IMR-90 (cell line): ENCODE measurements at regions not wholly inside any gene's neighbourhood (a gene's known extent, or its start where the extent isn't known, plus 50 kb on each side); places are given as distances from the start of the nearest gene placed in this dataset.

Source experiments
- ATAC-seq: fragments of 200-7000 bp; cut with Tn5 transposase; 2 replicates; pipeline ENCODE4 v1.9.1; 2020; ENCODE audit warnings: low read depth, mild to moderate bottlenecking, moderate library complexity
- BruUV-seq: library from RNA; stranded (reverse); fragments of 400-500 nt; replicated peaks from 2 replicates; lab custom pipeline; 2021; lab: Mats Ljungman, UMichigan
- CTCF ChIA-PET: fragments of 300-600 bp; formaldehyde crosslinking; extraction: SDS; loops from one replicate; lab custom pipeline; 2021; ENCODE audit warnings: antibody characterized with exemption; lab: Yijun Ruan, JAX
- POLR2A ChIA-PET: fragments of 300-600 bp; sonication (Branson Sonifier 250); formaldehyde crosslinking; loops from one replicate; lab custom pipeline; 2022; ENCODE audit warnings: antibody characterized with exemption; ENCODE audit not compliant: unreplicated experiment; lab: Charles Lee
- DNase-seq: peaks from one replicate; pipeline ENCODE4 v3.0.0; 2013
- H2AFZ ChIP-seq: replicated peaks from 2 replicates; pipeline ENCODE3; 2013; ENCODE audit warnings: low read length, mild to moderate bottlenecking; ENCODE audit not compliant: poor library complexity
- H2AK5ac ChIP-seq: 2 replicates; pipeline ENCODE4 v1.6.1; 2013; ENCODE audit warnings: low read depth, low read length, inconsistent platforms
- H2AK9ac ChIP-seq: replicated peaks from 2 replicates; pipeline ENCODE3; 2013; ENCODE audit warnings: mild to moderate bottlenecking, low read depth, low read length, moderate library complexity; ENCODE audit not compliant: poor library complexity
- H2BK120ac ChIP-seq: 2 replicates; pipeline ENCODE4 v1.6.1; 2013; ENCODE audit warnings: low read depth, low read length, inconsistent platforms
- H2BK15ac ChIP-seq: 3 replicates; pipeline ENCODE4 v1.6.1; 2013; ENCODE audit warnings: low read depth, low read length, inconsistent platforms
- H2BK20ac ChIP-seq: 2 replicates; pipeline ENCODE4 v1.6.1; 2013; ENCODE audit warnings: low read depth, mild to moderate bottlenecking, inconsistent platforms, low read length, moderate library complexity
- H2BK5ac ChIP-seq: 2 replicates; pipeline ENCODE4 v1.6.1; 2013; ENCODE audit warnings: mild to moderate bottlenecking, low read depth, low read length, inconsistent platforms; ENCODE audit not compliant: poor library complexity, severe bottlenecking
- H3K14ac ChIP-seq: replicated peaks from 2 replicates; pipeline ENCODE4 v1.6.1; 2013; ENCODE audit warnings: low read depth, low read length, inconsistent platforms
- H3K18ac ChIP-seq: 2 replicates; pipeline ENCODE4 v1.6.1; 2013; ENCODE audit warnings: low read depth, low read length, control low read depth
- H3K23ac ChIP-seq: 2 replicates; pipeline ENCODE4 v1.6.1; 2013; ENCODE audit warnings: low read depth, low read length, inconsistent platforms
- H3K27ac ChIP-seq: 2 replicates; pipeline ENCODE4 v1.5.1; 2013; ENCODE audit warnings: mild to moderate bottlenecking, control low read depth, low read length; ENCODE audit not compliant: insufficient read depth
- H3K27me3 ChIP-seq: 2 replicates; pipeline ENCODE4 v1.6.1; 2013; ENCODE audit warnings: low read length; ENCODE audit not compliant: control insufficient read depth, insufficient read depth
- H3K36me3 ChIP-seq: 2 replicates; pipeline ENCODE4 v1.6.1; 2013; ENCODE audit warnings: low read length, mixed read lengths; ENCODE audit not compliant: control insufficient read depth, insufficient read depth
- H3K4ac ChIP-seq: 2 replicates; pipeline ENCODE4 v1.6.1; 2013; ENCODE audit warnings: low read depth, low read length, inconsistent platforms
- H3K4me1 ChIP-seq: 2 replicates; pipeline ENCODE4 v1.6.1; 2013; ENCODE audit warnings: low read length, mixed read lengths; ENCODE audit not compliant: control insufficient read depth, insufficient read depth
- H3K4me2 ChIP-seq: 2 replicates; pipeline ENCODE4 v1.6.1; 2013; ENCODE audit warnings: low read depth, mild to moderate bottlenecking, control low read depth, low read length, moderate library complexity
- H3K4me3 ChIP-seq: 2 replicates; pipeline ENCODE4 v1.5.1; 2013; ENCODE audit warnings: low read depth, mild to moderate bottlenecking, control low read depth, low read length, moderate library complexity; ENCODE audit not compliant: insufficient read depth
- H3K56ac ChIP-seq: 2 replicates; pipeline ENCODE4 v1.6.1; 2013; ENCODE audit warnings: low read length, inconsistent platforms; ENCODE audit not compliant: insufficient read depth; ENCODE audit errors: extremely low read depth
- H3K79me1 ChIP-seq, 2 experiments: 2 replicates each; pipeline ENCODE4 v1.6.1; 2013; ENCODE audit warnings: low read length in 2 of 2, inconsistent platforms in 1 of 2, low read depth in 1 of 2
- H3K9ac ChIP-seq: 2 replicates; pipeline ENCODE4 v1.6.1; 2013; ENCODE audit warnings: low read depth, low read length, control low read depth
- H3K9me1 ChIP-seq: 2 replicates; pipeline ENCODE4 v1.6.1; 2013; ENCODE audit warnings: low read length, inconsistent platforms; ENCODE audit not compliant: insufficient read depth
- H3K9me3 ChIP-seq: 2 replicates; pipeline ENCODE4 v1.6.1; 2013; ENCODE audit warnings: low read length; ENCODE audit not compliant: control insufficient read depth, insufficient read depth
- H4K20me1 ChIP-seq: 2 replicates; pipeline ENCODE4 v1.6.1; 2013; ENCODE audit warnings: low read length, inconsistent platforms; ENCODE audit not compliant: insufficient read depth
- H4K5ac ChIP-seq: 2 replicates; pipeline ENCODE4 v1.6.1; 2013; ENCODE audit warnings: mild to moderate bottlenecking, low read depth, low read length, control low read depth
- H4K8ac ChIP-seq, 2 experiments: 2 replicates each; pipeline ENCODE4 v1.6.1; 2013; ENCODE audit warnings: low read depth in 2 of 2, low read length in 2 of 2, control low read depth in 1 of 2, inconsistent platforms in 1 of 2
- H4K91ac ChIP-seq: 2 replicates; pipeline ENCODE4 v1.6.1; 2013; ENCODE audit warnings: low read depth, low read length, inconsistent platforms; ENCODE audit not compliant: insufficient read depth
- CEBPB ChIP-seq: IDR thresholded peaks from 2 replicates; pipeline ENCODE4 v1.6.1; 2012; ENCODE audit warnings: low read depth, low read length, improper control_type of control experiment
- CHD1 ChIP-seq: IDR thresholded peaks from 2 replicates; pipeline ENCODE4 v1.6.1; 2012; ENCODE audit warnings: low read depth, low read length, improper control_type of control experiment
- FOS ChIP-seq: fragments of 150-350 bp; IDR thresholded peaks from 2 replicates; pipeline ENCODE4 v1.6.1; 2016; ENCODE audit warnings: low read depth, low read length
- MAFK ChIP-seq: IDR thresholded peaks from 2 replicates; pipeline ENCODE4 v1.6.1; 2012; ENCODE audit warnings: low read depth, low read length, improper control_type of control experiment
- MAZ ChIP-seq: IDR thresholded peaks from 2 replicates; pipeline ENCODE4 v1.6.1; 2012; ENCODE audit warnings: low read depth, mild to moderate bottlenecking, low read length, improper control_type of control experiment, moderate library complexity, borderline replicate concordance
- NFE2L2 ChIP-seq: fragments of 150-350 bp; IDR thresholded peaks from 2 replicates; pipeline ENCODE4 v1.6.1; 2016; ENCODE audit warnings: low read depth, mild to moderate bottlenecking, low read length
- POLR2A ChIP-seq: IDR thresholded peaks from 2 replicates; pipeline ENCODE4 v1.6.1; 2012; ENCODE audit warnings: mild to moderate bottlenecking, low read depth, low read length
- RCOR1 ChIP-seq: IDR thresholded peaks from 2 replicates; pipeline ENCODE4 v1.6.1; 2012; ENCODE audit warnings: mild to moderate bottlenecking, low read length, improper control_type of control experiment; ENCODE audit not compliant: insufficient replicate concordance
- RFX5 ChIP-seq: IDR thresholded peaks from 2 replicates; pipeline ENCODE4 v1.8.0; 2012; ENCODE audit warnings: low read depth, mild to moderate bottlenecking, low read length, moderate library complexity
- SMC3 ChIP-seq: fragments of 150-350 bp; IDR thresholded peaks from 2 replicates; pipeline ENCODE4 v1.6.1; 2016; ENCODE audit warnings: low read depth, mild to moderate bottlenecking, antibody characterized with exemption, low read length, moderate library complexity
- USF2 ChIP-seq: fragments of 150-350 bp; IDR thresholded peaks from 2 replicates; pipeline ENCODE4 v1.6.1; 2017; ENCODE audit warnings: mild to moderate bottlenecking, antibody characterized with exemption, low read length, low read depth
- WGBS, 2 experiments: methylation state at CpG; one replicate each; pipeline versions ENCODE4 v1.1.5 to v1.1.7; 2013; ENCODE audit warnings: missing lambda C conversion rate in 2 of 2; ENCODE audit not compliant: insufficient read length in 1 of 2; ENCODE audit errors: extremely low coverage in 2 of 2; 5-methylcytosine and 5-hydroxymethylcytosine counted together
- dilution Hi-C: fragments of 300-500 bp; cut with HindIII; formaldehyde crosslinking; loops from one replicate; pipeline ENCODE4 v1.14.3; 2018; ENCODE audit warnings: low sequenced_read_pairs; ENCODE audit not compliant: unreplicated experiment
- in situ Hi-C: fragments of 300-500 bp; cut with MboI; formaldehyde crosslinking; loops from 3 replicates; pipeline ENCODE4 v1.14.3; 2019; ENCODE audit warnings: low sequenced_read_pairs, inconsistent platforms, mixed read lengths
- intact Hi-C: fragments of 100-400 bp; cut with micrococcal nuclease; formaldehyde crosslinking; loops from 2 replicates; pipeline ENCODE4 v1.10.0; 2022

GRCh38 chr10:62559481-62560200, 185.5 kb downstream of the ZNF365 start (continued):
- TF ChIP-seq NFE2L2 (no peak), POLR2A (no peak)

- Histone ChIP-seq H2AFZ (peak overlapping the region; percentile 37), H3K4me2 (no peak overlapping the region), H2AK5ac (peak overlapping the region; percentile 61; the same call in 1 of the 2 replicates), H2AK9ac (no peak overlapping the region), H2BK5ac (peak overlapping the region; percentile 84), H4K20me1 (no peaks in the 10 kb centered on the region), H4K5ac (peak overlapping the region; percentile 88), H3K56ac (peak overlapping the region; percentile 84; the same call in 1 of the 2 replicates), H3K27me3 (peaks cover 3% of the 10 kb centered on the region; the same call in 1 of the 2 replicates), H3K23ac (peak overlapping the region; percentile 80), H2BK15ac (peak overlapping the region; percentile 82; the same call in 2 of the 3 replicates), H3K36me3 (no peaks in the 10 kb centered on the region), H4K8ac (peak overlapping the region; percentile 75 to 80; a peak in 3 of 4 replicates), H4K91ac (peak overlapping the region; percentile 97), H3K4me1 (peaks cover 18% of the 10 kb centered on the region), H3K4ac (peak overlapping the region; percentile 91), H2BK120ac (peak overlapping the region; percentile 95), H3K14ac (peak overlapping the region; percentile 89), H3K79me1 (no peaks in the 10 kb centered on the region), H3K9me3 (no peaks in the 10 kb centered on the region), H3K9me1 (peaks cover 8% of the 10 kb centered on the region; the same call in 1 of the 2 replicates), H2BK20ac (peak overlapping the region; percentile 92), H3K9ac (peak overlapping the region; percentile 61; the same call in 1 of the 2 replicates), H3K4me3 (no peak overlapping the region), H3K27ac (peak overlapping the region; percentile 85; the same call in 1 of the 2 replicates), H3K18ac (peak overlapping the region; percentile 92)
- no TSS peak for BruUV-seq
- ChIA-PET CTCF (no interaction called here), POLR2A (no interaction called here)
- dilution Hi-C loops (no loop called here), intact Hi-C loops (no loop called here), in situ Hi-C loops (no loop called here)
- WGBS, 2 experiments: 100% methylated on average over 1 of the region's 4 CpGs; no CpG with 5 or more reads in 1 of the 2 experiments
- no peak for TF ChIP-seq NFE2L2
- peak; percentile 92 for TF ChIP-seq CEBPB
- TF ChIP-seq FOS: peak; percentile 17; the same call in 1 of the 2 replicates
- TF ChIP-seq MAFK: no peak
- TF ChIP-seq MAZ: no peak
- no peak for TF ChIP-seq SMC3
- TF ChIP-seq USF2: no peak
- no peak for TF ChIP-seq CHD1
- TF ChIP-seq RFX5: no peak
- TF ChIP-seq RCOR1: no peak
- peak; percentile 79 for DNase-seq
- ATAC-seq: peak; percentile 6; the same call in 1 of the 2 replicates
These were observed 186.1 kb downstream of the ZNF365 start for GRCh38 chr10:62560201-62560819.
